ENCODE measurements at regions not wholly inside any gene's neighbourhood (a gene's known extent, or its start where the extent isn't known, plus 50 kb on each side); places are given as distances from the start of the nearest gene placed in this dataset.

- Histone ChIP-seq H3K9me3 (ENCODE audit: control extremely low read depth in 1 of 5, control insufficient read depth in 4 of 5, insufficient read depth in 2 of 5, low read depth in 1 of 5, low read length in 4 of 5) (no peaks in the 10 kb centered on the region), H3K4me3 (ENCODE audit: control insufficient read depth in 1 of 7, extremely low read depth in 1 of 7, insufficient read depth in 4 of 7, low read depth in 2 of 7, low read length in 6 of 7) (no peak overlapping the region), H3K4me1 (ENCODE audit: control extremely low read depth in 1 of 4, control insufficient read depth in 4 of 4, insufficient read depth in 4 of 4, low read length in 3 of 4) (no peaks in the 10 kb centered on the region), H3K27me3 (replicated peaks in 2 of 5; ENCODE audit: control insufficient read depth in 4 of 5, insufficient read depth in 5 of 5, low read length in 4 of 5) (peaks cover 0 to 5% (median 0%) of the 10 kb centered on the region in 5 experiments), H3K36me3 (ENCODE audit: control insufficient read depth in 4 of 4, insufficient read depth in 4 of 4, low read length in 3 of 4) (no peaks in the 10 kb centered on the region), H3K27ac (ENCODE audit: insufficient read depth in 1 of 2, low read depth in 1 of 2, low read length in 2 of 2, poor library complexity in 1 of 2, severe bottlenecking in 2 of 2) (no peak overlapping the region)
- WGBS (ENCODE audit: insufficient coverage), result 92% methylated on average over 2 of the region's 5 CpGs
- POLR2A ChIA-PET, result no interaction called here
- no peak for DNase-seq
- CTCF ChIA-PET, result no interaction called here
Observed at GRCh38 chr2:19810148-19810547, 91.6 kb downstream of the TTC32 start.

- no peak for DNase-seq
- 95% methylated on average over 6 of the region's 7 CpGs for WGBS (ENCODE audit: insufficient coverage)
- no peaks in the 10 kb centered on the region for H3K9me3 ChIP-seq (ENCODE audit: control extremely low read depth in 1 of 5, control insufficient read depth in 4 of 5, insufficient read depth in 2 of 5, low read depth in 1 of 5, low read length in 4 of 5)
- CTCF ChIA-PET, result no interaction called here
- peaks cover 0 to 8% (median 0%) of the 10 kb centered on the region in 5 experiments for H3K27me3 ChIP-seq (replicated peaks in 2 of 5; ENCODE audit: control insufficient read depth in 4 of 5, insufficient read depth in 5 of 5, low read length in 4 of 5)
- no peak overlapping the region for H3K27ac ChIP-seq (ENCODE audit: insufficient read depth in 1 of 2, low read depth in 1 of 2, low read length in 2 of 2, poor library complexity in 1 of 2, severe bottlenecking in 2 of 2)
- no peaks in the 10 kb centered on the region for H3K36me3 ChIP-seq (ENCODE audit: control insufficient read depth in 4 of 4, insufficient read depth in 4 of 4, low read length in 3 of 4)
- H3K4me1 ChIP-seq (ENCODE audit: control extremely low read depth in 1 of 4, control insufficient read depth in 4 of 4, insufficient read depth in 4 of 4, low read length in 3 of 4), result no peaks in the 10 kb centered on the region
- H3K4me3 ChIP-seq (ENCODE audit: control insufficient read depth in 1 of 7, extremely low read depth in 1 of 7, insufficient read depth in 4 of 7, low read depth in 2 of 7, low read length in 6 of 7), result no peak overlapping the region
- POLR2A ChIA-PET, result no interaction called here
Observed at GRCh38 chr2:19809206-19809605, 92.6 kb downstream of the TTC32 start.

DNA sequence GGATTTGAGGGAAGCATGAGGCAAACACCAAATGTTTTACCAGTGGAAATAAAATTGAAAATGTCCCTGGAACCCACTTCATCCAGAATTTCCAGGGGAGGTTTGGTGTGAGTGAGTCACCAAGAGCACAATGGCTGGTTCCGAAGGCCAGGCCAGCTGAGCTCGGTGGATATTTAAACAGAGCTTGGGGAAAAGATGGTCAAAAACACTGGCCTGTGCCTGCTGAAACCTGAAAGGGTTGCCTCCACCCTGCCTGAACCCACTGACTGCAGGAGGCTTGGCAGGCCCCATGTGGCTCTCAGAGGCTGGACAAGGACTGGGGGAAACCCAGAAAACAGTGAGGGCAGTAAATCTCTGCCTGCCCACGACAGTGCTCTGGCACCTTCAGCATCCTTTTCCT is 93.9 kb downstream of the TTC32 start:
- POLR2A ChIA-PET, result no interaction called here
- CTCF ChIA-PET, result no interaction called here
- no peak for DNase-seq
- Histone ChIP-seq H3K9me3 (ENCODE audit: control extremely low read depth in 1 of 5, control insufficient read depth in 4 of 5, insufficient read depth in 2 of 5, low read depth in 1 of 5, low read length in 4 of 5) (no peaks in the 10 kb centered on the region), H3K27me3 (replicated peaks in 2 of 5; ENCODE audit: control insufficient read depth in 4 of 5, insufficient read depth in 5 of 5, low read length in 4 of 5) (peaks cover 0 to 5% (median 0%) of the 10 kb centered on the region in 5 experiments), H3K36me3 (ENCODE audit: control insufficient read depth in 4 of 4, insufficient read depth in 4 of 4, low read length in 3 of 4) (no peaks in the 10 kb centered on the region), H3K27ac (ENCODE audit: insufficient read depth in 1 of 2, low read depth in 1 of 2, low read length in 2 of 2, poor library complexity in 1 of 2, severe bottlenecking in 2 of 2) (no peak overlapping the region), H3K4me3 (ENCODE audit: control insufficient read depth in 1 of 7, extremely low read depth in 1 of 7, insufficient read depth in 4 of 7, low read depth in 2 of 7, low read length in 6 of 7) (no peak overlapping the region), H3K4me1 (ENCODE audit: control extremely low read depth in 1 of 4, control insufficient read depth in 4 of 4, insufficient read depth in 4 of 4, low read length in 3 of 4) (no peaks in the 10 kb centered on the region)
- 71% methylated on average over 3 of the region's 3 CpGs for WGBS (ENCODE audit: insufficient coverage)

- Histone ChIP-seq H3K9me3 (ENCODE audit: control extremely low read depth in 1 of 5, control insufficient read depth in 4 of 5, insufficient read depth in 2 of 5, low read depth in 1 of 5, low read length in 4 of 5) (no peaks in the 10 kb centered on the region), H3K4me1 (ENCODE audit: control extremely low read depth in 1 of 4, control insufficient read depth in 4 of 4, insufficient read depth in 4 of 4, low read length in 3 of 4) (no peaks in the 10 kb centered on the region), H3K4me3 (ENCODE audit: control insufficient read depth in 1 of 7, extremely low read depth in 1 of 7, insufficient read depth in 4 of 7, low read depth in 2 of 7, low read length in 6 of 7) (no peak overlapping the region), H3K27me3 (replicated peaks in 2 of 5; ENCODE audit: control insufficient read depth in 4 of 5, insufficient read depth in 5 of 5, low read length in 4 of 5) (peaks cover 0 to 4% (median 0%) of the 10 kb centered on the region in 5 experiments), H3K36me3 (ENCODE audit: control insufficient read depth in 4 of 4, insufficient read depth in 4 of 4, low read length in 3 of 4) (no peaks in the 10 kb centered on the region), H3K27ac (ENCODE audit: insufficient read depth in 1 of 2, low read depth in 1 of 2, low read length in 2 of 2, poor library complexity in 1 of 2, severe bottlenecking in 2 of 2) (no peak overlapping the region)
- ChIA-PET POLR2A (no interaction called here), CTCF (interaction anchor here (1.0 kb wide), 1 partner anchor 34 kb away, joined by 3 read pairs; no protein-coding TSS in a partner anchor)
- DNase-seq, result no peak
Observed at GRCh38 chr2:19807346-19807745, 94.4 kb downstream of the TTC32 start.

DNA sequence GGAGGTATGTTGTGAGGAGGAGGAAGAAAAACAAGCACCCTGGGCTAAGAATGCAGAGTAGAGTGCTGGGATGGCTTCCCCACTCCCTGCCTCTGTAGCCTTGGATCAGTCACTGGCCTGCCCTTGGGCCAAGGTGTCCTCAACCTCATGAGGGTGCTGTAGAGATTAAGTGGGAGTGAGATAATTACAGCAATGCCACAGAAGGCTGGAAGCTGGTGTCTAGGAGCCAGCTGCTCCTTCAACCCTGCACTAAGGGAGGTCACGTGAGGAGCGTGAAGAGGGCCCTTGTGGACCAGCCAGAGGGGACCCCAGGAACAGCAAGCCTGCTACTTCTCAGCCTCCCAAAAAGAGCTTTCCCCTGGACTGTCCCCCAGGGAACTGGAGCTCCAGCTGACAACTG is 95.2 kb downstream of the TTC32 start:
- ChIA-PET POLR2A (no interaction called here), CTCF (interaction anchor here (1.0 to 1.2 kb wide), 2 partner anchors 11 to 33 kb away, joined by 3 read pairs; no protein-coding TSS in a partner anchor)
- Histone ChIP-seq H3K27ac (ENCODE audit: insufficient read depth in 1 of 2, low read depth in 1 of 2, low read length in 2 of 2, poor library complexity in 1 of 2, severe bottlenecking in 2 of 2) (no peak overlapping the region), H3K27me3 (replicated peaks in 2 of 5; ENCODE audit: control insufficient read depth in 4 of 5, insufficient read depth in 5 of 5, low read length in 4 of 5) (peaks cover 0 to 4% (median 0%) of the 10 kb centered on the region in 5 experiments), H3K36me3 (ENCODE audit: control insufficient read depth in 4 of 4, insufficient read depth in 4 of 4, low read length in 3 of 4) (no peaks in the 10 kb centered on the region), H3K4me3 (ENCODE audit: control insufficient read depth in 1 of 7, extremely low read depth in 1 of 7, insufficient read depth in 4 of 7, low read depth in 2 of 7, low read length in 6 of 7) (no peak overlapping the region), H3K4me1 (ENCODE audit: control extremely low read depth in 1 of 4, control insufficient read depth in 4 of 4, insufficient read depth in 4 of 4, low read length in 3 of 4) (no peaks in the 10 kb centered on the region), H3K9me3 (ENCODE audit: control extremely low read depth in 1 of 5, control insufficient read depth in 4 of 5, insufficient read depth in 2 of 5, low read depth in 1 of 5, low read length in 4 of 5) (no peaks in the 10 kb centered on the region)
- WGBS (ENCODE audit: insufficient coverage), result 100% methylated on average over 2 of the region's 2 CpGs
- DNase-seq, result no peak

GRCh38 chr2:19806131-19806530 is 95.7 kb downstream of the TTC32 start:
- Histone ChIP-seq H3K9me3 (ENCODE audit: control extremely low read depth in 1 of 5, control insufficient read depth in 4 of 5, insufficient read depth in 2 of 5, low read depth in 1 of 5, low read length in 4 of 5) (no peaks in the 10 kb centered on the region), H3K27ac (ENCODE audit: insufficient read depth in 1 of 2, low read depth in 1 of 2, low read length in 2 of 2, poor library complexity in 1 of 2, severe bottlenecking in 2 of 2) (no peak overlapping the region), H3K4me1 (ENCODE audit: control extremely low read depth in 1 of 4, control insufficient read depth in 4 of 4, insufficient read depth in 4 of 4, low read length in 3 of 4) (no peaks in the 10 kb centered on the region), H3K27me3 (replicated peaks in 2 of 5; ENCODE audit: control insufficient read depth in 4 of 5, insufficient read depth in 5 of 5, low read length in 4 of 5) (peaks cover 0 to 4% (median 0%) of the 10 kb centered on the region in 5 experiments), H3K4me3 (ENCODE audit: control insufficient read depth in 1 of 7, extremely low read depth in 1 of 7, insufficient read depth in 4 of 7, low read depth in 2 of 7, low read length in 6 of 7) (no peak overlapping the region), H3K36me3 (ENCODE audit: control insufficient read depth in 4 of 4, insufficient read depth in 4 of 4, low read length in 3 of 4) (no peaks in the 10 kb centered on the region)
- CTCF ChIA-PET, result interaction anchor here (1.2 kb wide), 1 partner anchor 10 kb away, joined by 3 read pairs; no protein-coding TSS in a partner anchor
- 100% methylated on average over 2 of the region's 4 CpGs for WGBS (ENCODE audit: insufficient coverage)
- POLR2A ChIA-PET, result no interaction called here
- DNase-seq, result no peak

GRCh38 chr2:19805266-19805665 is 96.5 kb downstream of the TTC32 start:
- WGBS (ENCODE audit: insufficient coverage), result 73% methylated on average over 4 of the region's 4 CpGs
- CTCF ChIA-PET, result interaction anchor here (1.2 kb wide), 1 partner anchor 9 kb away, joined by 3 read pairs; no protein-coding TSS in a partner anchor
- no peaks in the 10 kb centered on the region for H3K4me1 ChIP-seq (ENCODE audit: control extremely low read depth in 1 of 4, control insufficient read depth in 4 of 4, insufficient read depth in 4 of 4, low read length in 3 of 4)
- H3K4me3 ChIP-seq (ENCODE audit: control insufficient read depth in 1 of 7, extremely low read depth in 1 of 7, insufficient read depth in 4 of 7, low read depth in 2 of 7, low read length in 6 of 7), result no peak overlapping the region
- H3K27me3 ChIP-seq (replicated peaks in 2 of 5; ENCODE audit: control insufficient read depth in 4 of 5, insufficient read depth in 5 of 5, low read length in 4 of 5), result peaks cover 0 to 3% (median 0%) of the 10 kb centered on the region in 5 experiments
- no peak for DNase-seq
- no peaks in the 10 kb centered on the region for H3K36me3 ChIP-seq (ENCODE audit: control insufficient read depth in 4 of 4, insufficient read depth in 4 of 4, low read length in 3 of 4)
- POLR2A ChIA-PET, result no interaction called here
- H3K9me3 ChIP-seq (ENCODE audit: control extremely low read depth in 1 of 5, control insufficient read depth in 4 of 5, insufficient read depth in 2 of 5, low read depth in 1 of 5, low read length in 4 of 5), result no peaks in the 10 kb centered on the region
- H3K27ac ChIP-seq (ENCODE audit: insufficient read depth in 1 of 2, low read depth in 1 of 2, low read length in 2 of 2, poor library complexity in 1 of 2, severe bottlenecking in 2 of 2), result no peak overlapping the region
